ENCODE measurements at regions not wholly inside any gene's neighbourhood (a gene's known extent, or its start where the extent isn't known, plus 50 kb on each side); places are given as distances from the start of the nearest gene placed in this dataset.

DNA sequence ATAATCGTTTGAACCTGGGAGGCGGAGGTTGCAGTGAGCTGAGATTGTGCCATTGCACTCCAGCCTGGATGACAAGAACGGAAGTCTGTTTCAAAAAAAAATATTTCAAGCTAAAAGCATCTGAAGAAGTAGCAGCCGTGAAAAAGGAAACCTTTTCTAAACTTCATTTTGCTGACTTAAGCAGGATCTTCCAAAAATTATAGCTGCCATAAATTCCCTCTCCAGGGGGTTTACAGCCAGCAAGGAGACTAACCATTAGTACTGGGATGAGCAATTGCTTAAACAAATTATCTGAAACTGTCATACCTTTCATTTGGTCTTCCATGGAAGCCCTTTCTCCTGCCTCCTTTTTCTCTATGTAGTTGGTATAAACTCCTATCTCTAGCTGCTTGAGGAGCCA, 69.9 kb upstream of the TSC22D1 start:
- no peak overlapping the region for H2BK120ac ChIP-seq (replicated peaks; ENCODE audit: low read depth, low read length)
- peaks cover 0 to 9% (median 5%) of the 10 kb centered on the region in 4 experiments; a peak in 4 of 7 replicates for H3K4me1 ChIP-seq (replicated peaks in 1 of 4; ENCODE audit: control insufficient read depth in 3 of 4, insufficient read depth in 4 of 4, low read length in 3 of 4)
- WGBS, 2 experiments (ENCODE audit: extremely low coverage in 1 of 2, insufficient coverage in 1 of 2, insufficient read length in 1 of 2, insufficient replicate concordance in 2 of 2, low coverage in 1 of 2, low lambda C conversion rate in 2 of 2, missing lambda C conversion rate in 1 of 2) = 89% methylated on average over 4 of the region's 4 CpGs; no CpG with 5 or more reads in 1 of the 2 experiments
- POLR2A ChIA-PET (ENCODE audit: partially characterized antibody) = no interaction called here
- no peaks in the 10 kb centered on the region for H3K9me3 ChIP-seq (ENCODE audit: insufficient read depth in 2 of 2, low read depth in 1 of 2, low read length in 1 of 2)
- no peaks in the 10 kb centered on the region for H4K20me1 ChIP-seq (replicated peaks in 1 of 2; ENCODE audit: control insufficient read depth in 1 of 2, insufficient read depth in 2 of 2, low read length in 2 of 2)
- no peak overlapping the region for H3K9ac ChIP-seq (replicated peaks in 1 of 4; ENCODE audit: extremely low read depth in 1 of 4, low read depth in 3 of 4, low read length in 3 of 4)
- no peak overlapping the region for H3K14ac ChIP-seq (ENCODE audit: insufficient read length)
- no peak overlapping the region for H2AK5ac ChIP-seq (ENCODE audit: low read depth, low read length)
- H3K4me2 ChIP-seq (ENCODE audit: insufficient read depth in 1 of 2, low read depth in 2 of 2, low read length in 2 of 2) = no peak overlapping the region
- H2BK5ac ChIP-seq (ENCODE audit: low read depth, low read length) = no peak overlapping the region
- no peak overlapping the region for H4K5ac ChIP-seq (ENCODE audit: insufficient read length, low read depth, low read length)
- DNase-seq (ENCODE audit: low read depth in 1 of 2, low spot score in 2 of 2) (no peak), FAIRE-seq (no peak)
- H2AFZ ChIP-seq (ENCODE audit: low read length) = no peak overlapping the region
- H4K8ac ChIP-seq (ENCODE audit: extremely low read depth, insufficient read depth, low read length) = no peak overlapping the region
- no peak overlapping the region for H3K4ac ChIP-seq (replicated peaks; ENCODE audit: insufficient read length, low read depth, low read length)
- H3K18ac ChIP-seq (ENCODE audit: extremely low read depth, low read length) = no peak overlapping the region
- no peaks in the 10 kb centered on the region for H3K79me2 ChIP-seq (ENCODE audit: control insufficient read depth in 1 of 2, insufficient read depth in 2 of 2, low read length in 2 of 2)
- H2BK15ac ChIP-seq (ENCODE audit: low read length) = no peak overlapping the region
- H3K56ac ChIP-seq (replicated peaks; ENCODE audit: insufficient read length, low read depth, low read length) = no peak overlapping the region
- H3K36me3 ChIP-seq (ENCODE audit: control insufficient read depth in 2 of 4, insufficient read depth in 4 of 4, low read length in 3 of 4) = no peaks in the 10 kb centered on the region
- CTCF ChIA-PET (ENCODE audit: partially characterized antibody) = interaction anchor here (1.0 to 1.6 kb wide), 3 partner anchors 97 to 172 kb away, joined by 3 to 7 read pairs (median 4); no protein-coding TSS in a partner anchor
- no peaks in the 10 kb centered on the region for H3K79me1 ChIP-seq (ENCODE audit: low read depth, low read length)
- H3K4me3 ChIP-seq (ENCODE audit: extremely low read depth in 1 of 4, insufficient read depth in 2 of 4, low read depth in 3 of 4, low read length in 4 of 4) = no peak overlapping the region
- H3K23ac ChIP-seq (ENCODE audit: insufficient read length) = no peak overlapping the region
- no peak overlapping the region for H3K27ac ChIP-seq (ENCODE audit: low read depth, low read length)
- H3K23me2 ChIP-seq (ENCODE audit: low read depth, low read length) = no peaks in the 10 kb centered on the region; the same call in 1 of the 2 replicates
- H3K27me3 ChIP-seq (replicated peaks in 1 of 4; ENCODE audit: control insufficient read depth in 3 of 4, extremely low read depth in 1 of 4, insufficient read depth in 3 of 4, low read length in 3 of 4) = no peaks in the 10 kb centered on the region
- no peak overlapping the region for H2BK20ac ChIP-seq (ENCODE audit: low read length)
- no peak overlapping the region for H4K91ac ChIP-seq (replicated peaks; ENCODE audit: insufficient read length, low read length)
- no peak overlapping the region for H2BK12ac ChIP-seq (ENCODE audit: low read depth, low read length)
- no peak for TF ChIP-seq HDAC2 (IDR thresholded peaks at IDR 0.05; ENCODE audit: borderline replicate concordance in 1 of 2, low read depth in 2 of 2, low read length in 2 of 2)
- TF ChIP-seq PHF8 (conservative IDR thresholded peaks at IDR 0.05; ENCODE audit: low read depth, low read length) = no peak
- TF ChIP-seq CHD2 (IDR thresholded peaks at IDR 0.05; ENCODE audit: low read length) = no peak
- TF ChIP-seq YY1 (IDR thresholded peaks at IDR 0.05; ENCODE audit: low read depth, low read length) = no peak
- no peak for TF ChIP-seq EZH2 (IDR thresholded peaks at IDR 0.05; ENCODE audit: low read depth, low read length, severe bottlenecking)
